Calu3 (cell line): ENCODE measurements at regions not wholly inside any gene's neighbourhood (a gene's known extent, or its start where the extent isn't known, plus 50 kb on each side); places are given as distances from the start of the nearest gene placed in this dataset.

ENCODE experiments used
- BruUV-seq: library from RNA; stranded (reverse); fragments of 400-500 nt; replicated peaks from 2 replicates; lab custom pipeline; 2021; lab: Mats Ljungman, UMichigan
- CTCF ChIA-PET: fragments of 300-600 bp; sonication (Branson Sonifier 250); formaldehyde crosslinking; loops from one replicate; lab custom pipeline; 2022; ENCODE audit warnings: antibody characterized with exemption; lab: Charles Lee
- DNase-seq: peaks from one replicate; pipeline ENCODE4 v3.0.0; 2022
- H3K27ac Mint-ChIP-seq: one replicate; pipeline ENCODE4 v1.8.0; 2022; ENCODE audit warnings: mixed read lengths; ENCODE audit not compliant: unreplicated experiment
- H3K27me3 Mint-ChIP-seq: one replicate; pipeline ENCODE4 v1.8.0; 2022; ENCODE audit warnings: mixed read lengths; ENCODE audit not compliant: unreplicated experiment
- H3K36me3 Mint-ChIP-seq: one replicate; pipeline ENCODE4 v1.8.0; 2022; ENCODE audit warnings: mild to moderate bottlenecking, moderate library complexity, mixed read lengths; ENCODE audit not compliant: insufficient read depth, unreplicated experiment
- H3K4me1 Mint-ChIP-seq: one replicate; pipeline ENCODE4 v1.8.0; 2022; ENCODE audit warnings: mild to moderate bottlenecking, low read depth, mixed read lengths; ENCODE audit not compliant: unreplicated experiment
- H3K4me3 Mint-ChIP-seq: one replicate; pipeline ENCODE4 v1.8.0; 2022; ENCODE audit warnings: mild to moderate bottlenecking, low read depth, moderate library complexity, mixed read lengths; ENCODE audit not compliant: unreplicated experiment
- H3K9me3 Mint-ChIP-seq: one replicate; pipeline ENCODE4 v1.8.0; 2022; ENCODE audit warnings: low read depth, mixed read lengths; ENCODE audit not compliant: unreplicated experiment
- CTCF ChIP-seq: fragments of 200-600 bp; IDR thresholded peaks from one replicate; pipeline ENCODE4 v1.8.0; 2022; ENCODE audit warnings: antibody characterized with exemption; ENCODE audit not compliant: unreplicated experiment
- intact Hi-C: fragments of 100-400 bp; cut with micrococcal nuclease; formaldehyde crosslinking; loops from one replicate; pipeline ENCODE4 v1.10.0; 2022; ENCODE audit not compliant: unreplicated experiment

DNA sequence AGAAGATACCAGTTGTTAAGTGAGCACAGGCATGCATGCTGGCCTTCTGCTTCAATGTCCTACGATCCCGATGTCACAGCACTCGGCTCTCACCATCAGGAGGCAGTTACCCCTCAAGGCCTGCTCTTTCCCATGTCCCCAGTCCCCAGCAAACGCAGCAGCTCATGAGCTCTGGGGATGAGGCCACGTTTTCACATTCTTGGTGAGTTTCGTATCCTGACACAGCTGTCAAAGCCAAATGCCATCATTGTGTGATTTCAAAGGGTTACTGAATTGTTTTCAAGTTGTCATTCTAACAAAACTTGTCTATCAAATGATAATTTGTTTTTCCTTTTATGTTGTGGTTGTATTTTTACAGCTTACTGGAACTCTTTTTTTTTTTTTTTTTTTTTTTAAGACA is 226.9 kb upstream of the KCNG1 start:
- intact Hi-C loops, result no loop called here
- CTCF ChIA-PET, result interaction anchor here (0.8 kb wide), 1 partner anchor 12 kb away, joined by 4 read pairs; no protein-coding TSS in a partner anchor
- no peaks in the 10 kb centered on the region for H3K9me3 Mint-ChIP-seq
- no peak for DNase-seq
- H3K36me3 Mint-ChIP-seq, result no peaks in the 10 kb centered on the region
- no peak for TF ChIP-seq CTCF
- no peak overlapping the region for H3K4me3 Mint-ChIP-seq
- peaks cover 95% of the 10 kb centered on the region for H3K27me3 Mint-ChIP-seq
- H3K27ac Mint-ChIP-seq, result no peak overlapping the region
- no peaks in the 10 kb centered on the region for H3K4me1 Mint-ChIP-seq
- BruUV-seq, result no TSS peak

GRCh38 chr20:51249215-51249614 is 226.3 kb upstream of the KCNG1 start:
- H3K4me1 Mint-ChIP-seq, result no peaks in the 10 kb centered on the region
- H3K9me3 Mint-ChIP-seq, result no peaks in the 10 kb centered on the region
- no peak for TF ChIP-seq CTCF
- no TSS peak for BruUV-seq
- intact Hi-C loops, result no loop called here
- H3K27ac Mint-ChIP-seq, result no peak overlapping the region
- no peaks in the 10 kb centered on the region for H3K36me3 Mint-ChIP-seq
- no peak for DNase-seq
- peaks cover 94% of the 10 kb centered on the region for H3K27me3 Mint-ChIP-seq
- CTCF ChIA-PET, result no interaction called here
- no peak overlapping the region for H3K4me3 Mint-ChIP-seq

- Mint-ChIP-seq H3K27ac (no peak overlapping the region), H3K9me3 (peaks cover 14% of the 10 kb centered on the region), H3K4me3 (no peak overlapping the region), H3K4me1 (no peaks in the 10 kb centered on the region), H3K27me3 (peaks cover 85% of the 10 kb centered on the region), H3K36me3 (no peaks in the 10 kb centered on the region)
- intact Hi-C loops, result no loop called here
- TF ChIP-seq CTCF, result no peak
- no TSS peak for BruUV-seq
- CTCF ChIA-PET, result no interaction called here
- no peak for DNase-seq
These were observed 221.6 kb upstream of the KCNG1 start for GRCh38 chr20:51244466-51244865.

DNA sequence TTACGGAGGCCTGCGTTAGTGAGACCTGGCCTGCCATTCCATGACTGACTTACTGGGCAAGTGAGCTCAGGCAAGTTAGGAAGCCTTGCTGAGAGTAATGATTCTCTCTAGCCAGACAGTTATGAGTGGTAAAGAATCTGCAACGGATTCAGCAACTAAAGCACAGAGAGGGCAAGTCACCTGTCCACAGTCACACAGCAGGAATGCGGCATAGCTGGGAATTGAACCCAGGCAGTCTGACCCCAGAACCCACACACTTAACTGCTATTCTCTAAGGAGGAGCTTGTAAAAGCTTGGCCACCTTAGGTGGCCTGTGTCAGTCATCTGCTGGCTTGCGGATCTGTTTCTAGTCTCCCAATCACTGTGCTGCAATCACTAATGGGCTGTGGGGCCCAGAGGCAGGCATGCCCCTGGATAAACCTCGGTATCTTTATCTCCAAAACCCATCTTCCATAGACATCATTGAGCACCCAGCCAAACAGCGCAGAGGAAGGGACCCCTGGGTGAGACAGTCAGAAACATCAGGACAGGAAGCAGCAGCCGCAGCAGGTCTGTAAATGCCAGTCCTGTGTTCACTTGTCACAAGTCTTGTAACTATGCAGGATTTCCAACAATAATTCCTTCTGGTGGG is 215.9 kb upstream of the KCNG1 start:
- H3K4me3 Mint-ChIP-seq, result no peak overlapping the region
- intact Hi-C loops, result no loop called here
- H3K36me3 Mint-ChIP-seq, result no peaks in the 10 kb centered on the region
- peaks cover 77% of the 10 kb centered on the region for H3K27me3 Mint-ChIP-seq
- peaks cover 14% of the 10 kb centered on the region for H3K9me3 Mint-ChIP-seq
- DNase-seq, result no peak
- no peak for TF ChIP-seq CTCF
- CTCF ChIA-PET, result no interaction called here
- H3K27ac Mint-ChIP-seq, result no peak overlapping the region
- H3K4me1 Mint-ChIP-seq, result no peaks in the 10 kb centered on the region
- no TSS peak for BruUV-seq
